ENCODE measurements at regions not wholly inside any gene's neighbourhood (a gene's known extent, or its start where the extent isn't known, plus 50 kb on each side); places are given as distances from the start of the nearest gene placed in this dataset.

- TF ChIP-seq ETS1 (IDR thresholded peaks at IDR 0.05), result no peak
- TF ChIP-seq EZH2 (IDR thresholded peaks at IDR 0.05; ENCODE audit: low read depth, unreplicated experiment), result no peak
- no peak for TF ChIP-seq CTCF (conservative IDR thresholded peaks at IDR 0.05; ENCODE audit: low read depth in 2 of 2)
- no peak for TF ChIP-seq ZNF331 (CRISPR knock-in tag; IDR thresholded peaks at IDR 0.05; ENCODE audit: low read depth)
Observed at GRCh38 chr17:70912716-70913485, 743.6 kb downstream of the KCNJ2 start (continued).

- TF ChIP-seq ZNF462 (CRISPR knock-in tag; IDR thresholded peaks at IDR 0.05) (no peak), ZNF331 (CRISPR knock-in tag; IDR thresholded peaks at IDR 0.05; ENCODE audit: low read depth) (no peak), ZNF114 (CRISPR knock-in tag; IDR thresholded peaks at IDR 0.05) (no peak), POLR2AphosphoS5 (IDR thresholded peaks at IDR 0.05; ENCODE audit: low read depth) (no peak), JUNB (IDR thresholded peaks at IDR 0.05; ENCODE audit: unreplicated experiment) (no peak), NANOG (IDR thresholded peaks at IDR 0.05; ENCODE audit: borderline replicate concordance) (no peak), CTCF (conservative IDR thresholded peaks at IDR 0.05; ENCODE audit: low read depth in 2 of 2) (no peak), EZH2 (IDR thresholded peaks at IDR 0.05; ENCODE audit: low read depth, unreplicated experiment) (no peak)
- no peak for ATAC-seq
- no peak overlapping the region for H3K27ac Mint-ChIP-seq
Observed at GRCh38 chr17:70916469-70916868, 747.1 kb downstream of the KCNJ2 start.

More at GRCh38 chr17:70916469-70916868, 747.1 kb downstream of the KCNJ2 start:
- H3K4me3 ChIP-seq, result no peak overlapping the region
- H3K4me3 Mint-ChIP-seq, result no peak overlapping the region
- peaks cover 8% of the 10 kb centered on the region for H3K27me3 Mint-ChIP-seq (ENCODE audit: insufficient read depth, low read depth, poor library complexity)
- peaks cover 26% of the 10 kb centered on the region for H3K36me3 Mint-ChIP-seq (ENCODE audit: low read depth)
- H3K4me2 ChIP-seq, result no peak overlapping the region
- H3K79me2 ChIP-seq (replicated peaks; ENCODE audit: insufficient read depth), result no peaks in the 10 kb centered on the region
- no peak for DNase-seq (ENCODE audit: low spot score)
- H3K4me1 ChIP-seq (ENCODE audit: insufficient read depth), result no peaks in the 10 kb centered on the region
- H3K36me3 ChIP-seq (ENCODE audit: insufficient read depth), result peaks cover 4% of the 10 kb centered on the region; the same call in 1 of the 2 replicates
- no peaks in the 10 kb centered on the region for H3F3A ChIP-seq (replicated peaks; ENCODE audit: low read depth)
- peaks cover 41% of the 10 kb centered on the region for H3K9me3 Mint-ChIP-seq
- peaks cover 3% of the 10 kb centered on the region for H3K9me2 ChIP-seq (ENCODE audit: insufficient read depth)
- H4K20me1 ChIP-seq (replicated peaks; ENCODE audit: insufficient read depth), result no peaks in the 10 kb centered on the region
- H3K27me3 ChIP-seq (ENCODE audit: insufficient read depth), result no peaks in the 10 kb centered on the region
- no peak overlapping the region for H2AFZ ChIP-seq
- H3K27ac ChIP-seq (ENCODE audit: low read depth), result no peak overlapping the region
- H3K4me1 Mint-ChIP-seq, result no peaks in the 10 kb centered on the region

All from GM23338 (cell line).